ENCODE measurements at regions not wholly inside any gene's neighbourhood (a gene's known extent, or its start where the extent isn't known, plus 50 kb on each side); places are given as distances from the start of the nearest gene placed in this dataset.

DNA sequence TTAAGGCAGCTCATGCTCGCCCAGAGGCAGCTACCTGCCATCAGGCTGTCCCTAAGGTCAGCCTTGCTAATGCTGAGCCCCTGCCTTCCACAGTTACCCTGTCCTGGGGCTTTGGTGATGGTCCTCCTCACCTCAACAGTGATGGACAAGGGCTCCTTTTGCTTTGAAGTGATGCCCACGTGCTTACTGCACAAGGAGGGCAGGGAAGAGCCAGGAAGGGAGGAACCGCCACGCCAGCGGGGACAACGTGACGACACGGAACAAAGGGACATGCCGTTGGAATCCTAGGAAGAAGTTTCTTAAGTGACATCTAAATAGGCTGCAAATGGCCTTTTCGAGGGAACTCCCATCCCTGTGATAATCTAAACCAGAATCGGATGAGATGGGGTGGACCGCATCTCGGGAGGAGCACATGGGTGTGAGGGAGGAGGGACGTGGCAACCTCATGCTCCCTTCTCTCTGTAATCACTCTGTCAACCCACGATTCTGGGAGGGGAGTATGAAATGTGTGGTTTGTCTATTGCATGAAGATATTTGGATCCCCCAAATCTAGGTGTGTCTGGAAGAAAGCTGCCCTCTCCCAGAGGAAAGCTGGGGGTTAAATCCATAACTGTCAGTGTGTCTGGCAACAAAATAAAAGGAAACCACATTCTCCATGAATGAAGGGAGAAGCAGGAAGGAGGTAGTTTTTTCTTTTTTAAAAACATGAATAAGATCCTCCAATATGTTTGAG is 110.9 kb upstream of the IRF2BP2 start:
- TF ChIP-seq, protein P1, sequence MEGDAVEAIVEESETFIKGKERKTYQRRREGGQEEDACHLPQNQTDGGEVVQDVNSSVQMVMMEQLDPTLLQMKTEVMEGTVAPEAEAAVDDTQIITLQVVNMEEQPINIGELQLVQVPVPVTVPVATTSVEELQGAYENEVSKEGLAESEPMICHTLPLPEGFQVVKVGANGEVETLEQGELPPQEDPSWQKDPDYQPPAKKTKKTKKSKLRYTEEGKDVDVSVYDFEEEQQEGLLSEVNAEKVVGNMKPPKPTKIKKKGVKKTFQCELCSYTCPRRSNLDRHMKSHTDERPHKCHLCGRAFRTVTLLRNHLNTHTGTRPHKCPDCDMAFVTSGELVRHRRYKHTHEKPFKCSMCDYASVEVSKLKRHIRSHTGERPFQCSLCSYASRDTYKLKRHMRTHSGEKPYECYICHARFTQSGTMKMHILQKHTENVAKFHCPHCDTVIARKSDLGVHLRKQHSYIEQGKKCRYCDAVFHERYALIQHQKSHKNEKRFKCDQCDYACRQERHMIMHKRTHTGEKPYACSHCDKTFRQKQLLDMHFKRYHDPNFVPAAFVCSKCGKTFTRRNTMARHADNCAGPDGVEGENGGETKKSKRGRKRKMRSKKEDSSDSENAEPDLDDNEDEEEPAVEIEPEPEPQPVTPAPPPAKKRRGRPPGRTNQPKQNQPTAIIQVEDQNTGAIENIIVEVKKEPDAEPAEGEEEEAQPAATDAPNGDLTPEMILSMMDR (IDR thresholded peaks at IDR 0.05; ENCODE audit: unreplicated experiment): no peak
- Mint-ChIP-seq H3K4me3 (no peak overlapping the region), H3K4me1 (peaks cover 97% of the 10 kb centered on the region), H3K9me3 (no peaks in the 10 kb centered on the region), H3K27ac (peak overlapping the region; percentile 99), H3K36me3 (no peaks in the 10 kb centered on the region), H3K27me3 (ENCODE audit: low read depth) (no peaks in the 10 kb centered on the region)
- DNase-seq (ENCODE audit: low spot score in 2 of 2, unreplicated experiment in 2 of 2): no peak

DNA sequence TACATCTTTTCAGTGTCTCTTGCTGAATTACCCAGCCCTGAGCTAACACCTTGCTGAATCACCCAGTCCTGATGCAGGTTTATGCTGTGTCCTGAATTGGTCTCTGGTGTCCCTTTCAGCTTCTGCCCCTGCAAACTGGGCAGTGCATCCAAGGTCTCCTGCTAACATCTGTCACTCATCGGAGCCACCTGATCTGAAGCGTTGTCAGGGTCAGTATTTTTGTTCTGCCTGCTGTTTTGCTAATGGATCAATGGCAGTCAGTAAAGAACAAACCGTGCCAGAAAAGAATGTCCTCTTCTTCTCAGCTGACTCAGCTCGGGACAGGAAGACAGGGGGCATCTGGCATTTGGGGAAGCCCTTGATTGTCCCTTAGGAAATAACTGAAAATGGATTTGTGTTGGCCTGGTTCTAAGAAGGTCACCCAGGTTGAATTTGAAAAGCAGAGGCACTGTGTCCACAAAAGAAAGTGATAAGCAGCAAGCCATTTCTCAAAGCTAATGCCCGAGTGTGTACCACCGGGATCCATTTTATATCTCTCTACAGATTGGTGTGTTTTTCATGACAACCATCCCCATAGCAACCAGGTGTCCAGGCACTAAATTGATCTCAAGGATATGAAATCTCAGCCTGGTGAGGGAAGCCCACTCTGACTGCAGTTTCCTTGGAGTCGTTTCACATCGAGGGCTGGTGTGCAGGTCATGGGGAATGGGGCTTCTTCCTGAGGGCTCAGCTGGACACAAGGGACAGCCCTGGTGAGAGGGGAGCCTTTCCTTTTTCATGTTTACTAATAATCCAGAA is 109.7 kb upstream of the IRF2BP2 start:
- H3K27ac Mint-ChIP-seq: peak overlapping the region; percentile 99

DNA sequence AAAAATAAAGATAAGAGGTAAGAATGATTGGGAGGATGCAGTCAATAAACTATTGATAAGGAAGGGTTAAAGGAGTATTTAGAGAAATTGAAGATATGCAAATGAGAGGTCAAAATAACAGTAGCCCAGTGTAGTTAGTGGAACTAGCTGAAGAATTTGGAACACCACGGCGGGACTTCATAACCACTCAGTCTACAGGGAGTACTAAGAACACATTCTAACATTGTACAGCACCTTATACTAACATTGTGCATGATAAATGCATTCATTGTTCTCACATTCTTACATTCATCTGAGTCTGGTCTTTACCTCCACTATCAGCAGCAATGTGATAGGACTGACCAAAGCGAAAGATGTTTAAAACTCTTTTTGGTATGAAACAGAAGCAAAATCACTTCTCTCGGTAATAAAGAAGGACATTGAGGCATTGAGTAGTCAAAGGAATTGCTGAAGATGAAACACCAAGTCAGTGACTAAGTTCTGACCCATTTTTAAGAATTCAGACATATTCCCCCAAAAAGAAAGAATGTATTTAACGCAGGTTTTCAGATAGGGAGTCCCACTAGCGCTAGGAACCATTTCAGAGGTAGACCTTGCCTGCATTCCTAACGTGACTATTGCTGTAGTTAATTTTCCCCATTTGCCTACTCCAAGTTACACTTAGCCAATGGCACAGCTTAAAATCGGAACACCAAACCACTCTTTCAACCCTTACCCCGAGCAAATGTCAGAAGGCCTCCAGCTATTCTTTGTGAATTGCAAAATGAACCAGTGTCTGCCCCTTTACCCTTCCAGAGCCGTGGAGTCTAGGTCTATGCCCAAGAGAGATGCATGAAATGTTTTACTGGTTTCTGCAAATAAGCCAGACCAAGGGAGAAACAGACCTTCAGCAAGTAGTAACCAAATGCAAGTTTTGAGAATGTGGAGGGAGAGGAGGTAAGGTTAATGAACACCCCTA is 108.8 kb upstream of the IRF2BP2 start:
- Mint-ChIP-seq H3K4me1 (peaks cover 90% of the 10 kb centered on the region), H3K27ac (peak overlapping the region; percentile 63), H3K36me3 (no peaks in the 10 kb centered on the region), H3K9me3 (no peaks in the 10 kb centered on the region), H3K4me3 (no peak overlapping the region), H3K27me3 (ENCODE audit: low read depth) (no peaks in the 10 kb centered on the region)
- TF ChIP-seq, protein P1 (IDR thresholded peaks at IDR 0.05; ENCODE audit: unreplicated experiment): no peak
- DNase-seq (ENCODE audit: low spot score in 2 of 2, unreplicated experiment in 2 of 2): no peak

More for the DNA sequence above, 109.7 kb upstream of the IRF2BP2 start:
- H3K4me1 Mint-ChIP-seq: peaks cover 94% of the 10 kb centered on the region
- no peaks in the 10 kb centered on the region for H3K36me3 Mint-ChIP-seq
- H3K9me3 Mint-ChIP-seq: no peaks in the 10 kb centered on the region
- no peaks in the 10 kb centered on the region for H3K27me3 Mint-ChIP-seq (ENCODE audit: low read depth)
- DNase-seq (ENCODE audit: low spot score in 2 of 2, unreplicated experiment in 2 of 2): no peak
- H3K4me3 Mint-ChIP-seq: no peak overlapping the region
- TF ChIP-seq, protein P1 (IDR thresholded peaks at IDR 0.05; ENCODE audit: unreplicated experiment): no peak

DNA sequence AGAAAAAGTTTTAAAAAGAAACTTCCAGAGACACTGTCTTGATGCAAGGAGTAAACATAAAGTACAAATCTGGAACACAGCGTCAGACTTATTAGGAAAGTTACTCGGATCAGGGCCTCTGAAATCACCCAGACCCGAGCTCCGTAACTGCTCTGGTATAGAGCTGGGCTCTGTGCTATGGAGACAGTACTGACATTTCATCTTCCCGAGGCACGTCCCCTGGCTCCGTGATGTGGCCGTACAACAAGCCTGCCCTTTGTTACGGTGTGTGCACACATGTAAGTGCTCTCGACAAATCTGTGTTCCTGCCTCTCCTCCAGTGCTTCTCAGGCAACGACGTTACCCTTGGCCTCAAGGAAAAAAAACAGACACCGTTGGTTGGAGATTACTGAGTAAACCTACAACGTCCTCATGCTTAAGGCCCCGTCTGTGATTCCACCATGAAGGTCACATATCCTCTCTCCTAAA is 107.0 kb upstream of the IRF2BP2 start:
- H3K9me3 Mint-ChIP-seq: no peaks in the 10 kb centered on the region
- TF ChIP-seq, protein P1 (IDR thresholded peaks at IDR 0.05; ENCODE audit: unreplicated experiment): no peak
- no peaks in the 10 kb centered on the region for H3K36me3 Mint-ChIP-seq
- H3K4me1 Mint-ChIP-seq: peaks cover 72% of the 10 kb centered on the region
- H3K4me3 Mint-ChIP-seq: no peak overlapping the region
- peak overlapping the region; percentile 77 for H3K27ac Mint-ChIP-seq
- H3K27me3 Mint-ChIP-seq (ENCODE audit: low read depth): no peaks in the 10 kb centered on the region
- DNase-seq (ENCODE audit: low spot score in 2 of 2, unreplicated experiment in 2 of 2): no peak
